GM23338 (cell line): ENCODE measurements at regions not wholly inside any gene's neighbourhood (a gene's known extent, or its start where the extent isn't known, plus 50 kb on each side); places are given as distances from the start of the nearest gene placed in this dataset.

ENCODE experiments used
- ATAC-seq: fragments of 200-7000 bp; cut with Tn5 transposase; 3 replicates; pipeline ENCODE4 v1.9.1; 2020
- DNase-seq: peaks from one replicate; pipeline ENCODE4 v3.0.0-alpha.2; 2015; ENCODE audit warnings: low spot score
- H2AFZ ChIP-seq: fragments of 200-600 bp; sonication (generic); 2 replicates; pipeline ENCODE4 v1.8.0; 2016; ENCODE audit warnings: antibody characterized with exemption, mild to moderate bottlenecking, moderate library complexity
- H3F3A ChIP-seq: fragments of 200-600 bp; sonication (generic); replicated peaks from 2 replicates; pipeline ENCODE4 v1.8.0; 2017; ENCODE audit warnings: antibody characterized with exemption, mixed run types, low read depth
- H3K27ac ChIP-seq: fragments of 200-600 bp; sonication (generic); 2 replicates; pipeline ENCODE4 v1.6.1; 2016; ENCODE audit warnings: low read depth
- H3K27me3 ChIP-seq: fragments of 200-600 bp; sonication (generic); 2 replicates; pipeline ENCODE4 v1.8.0; 2016; ENCODE audit warnings: mild to moderate bottlenecking, mixed run types, moderate library complexity; ENCODE audit not compliant: insufficient read depth
- H3K36me3 ChIP-seq: fragments of 200-600 bp; sonication (generic); 2 replicates; pipeline ENCODE4 v1.8.0; 2016; ENCODE audit warnings: mild to moderate bottlenecking; ENCODE audit not compliant: insufficient read depth
- H3K4me1 ChIP-seq: fragments of 200-600 bp; sonication (generic); 2 replicates; pipeline ENCODE4 v1.8.0; 2016; ENCODE audit warnings: mild to moderate bottlenecking, moderate library complexity; ENCODE audit not compliant: insufficient read depth
- H3K4me2 ChIP-seq: fragments of 200-600 bp; sonication (generic); 2 replicates; pipeline ENCODE4 v1.7.1; 2017; ENCODE audit warnings: mixed run types
- H3K4me3 ChIP-seq: fragments of 200-600 bp; sonication (generic); 2 replicates; pipeline ENCODE4 v1.6.1; 2016; ENCODE audit warnings: mixed run types
- H3K79me2 ChIP-seq: fragments of 200-600 bp; sonication (generic); replicated peaks from 2 replicates; pipeline ENCODE4 v1.8.0; 2017; ENCODE audit warnings: mild to moderate bottlenecking; ENCODE audit not compliant: insufficient read depth
- H3K9me2 ChIP-seq: fragments of 200-600 bp; sonication (generic); 2 replicates; pipeline ENCODE4 v1.8.0; 2017; ENCODE audit not compliant: insufficient read depth
- H4K20me1 ChIP-seq: fragments of 200-600 bp; sonication (generic); replicated peaks from 2 replicates; pipeline ENCODE4 v1.8.0; 2017; ENCODE audit warnings: mild to moderate bottlenecking; ENCODE audit not compliant: insufficient read depth
- H3K27ac Mint-ChIP-seq: 2 replicates; pipeline ENCODE4 v1.8.0; 2020; ENCODE audit warnings: inconsistent platforms, mild to moderate bottlenecking, moderate library complexity, mixed read lengths
- H3K27me3 Mint-ChIP-seq: 3 replicates; pipeline ENCODE4 v1.8.0; 2022; ENCODE audit warnings: low read depth, mild to moderate bottlenecking, moderate library complexity, mixed read lengths, inconsistent platforms; ENCODE audit not compliant: insufficient read depth, poor library complexity
- H3K36me3 Mint-ChIP-seq: 3 replicates; pipeline ENCODE4 v1.8.0; 2021; ENCODE audit warnings: low read depth, mild to moderate bottlenecking, inconsistent platforms, moderate library complexity, mixed read lengths
- H3K4me1 Mint-ChIP-seq: 3 replicates; pipeline ENCODE4 v1.8.0; 2020; ENCODE audit warnings: mild to moderate bottlenecking, inconsistent platforms, mixed read lengths
- H3K4me3 Mint-ChIP-seq: 3 replicates; pipeline ENCODE4 v1.8.0; 2021; ENCODE audit warnings: moderate library complexity, mild to moderate bottlenecking, inconsistent platforms, mixed read lengths
- H3K9me3 Mint-ChIP-seq: 3 replicates; pipeline ENCODE4 v1.8.0; 2020; ENCODE audit warnings: moderate library complexity, mild to moderate bottlenecking, inconsistent platforms, mixed read lengths
- CREB1 ChIP-seq: fragments of 250-450 bp; sonication (Bioruptor Pico); IDR thresholded peaks from 2 replicates; pipeline ENCODE4 v1.5.0; 2020; ENCODE audit warnings: low read depth, mild to moderate bottlenecking, moderate library complexity
- CTCF ChIP-seq, 2 experiments: fragments of 200-600 bp in 1 of 2; sonication (generic) in 1 of 2; conservative IDR thresholded peaks; 2 replicates each; pipeline versions ENCODE4 v1.5.1 to v1.6.1; 2016 to 2017; ENCODE audit warnings: antibody characterized with exemption in 2 of 2, low read depth in 2 of 2, mild to moderate bottlenecking in 2 of 2, moderate library complexity in 1 of 2
- ETS1 ChIP-seq: IDR thresholded peaks from 2 replicates; pipeline ENCODE4 v1.6.1; 2016; ENCODE audit warnings: antibody characterized with exemption
- EZH2phosphoT487 ChIP-seq: fragments of 200-600 bp; sonication (generic); IDR thresholded peaks from one replicate; pipeline ENCODE4 v1.8.1; 2018; ENCODE audit warnings: antibody characterized with exemption; ENCODE audit not compliant: unreplicated experiment
- JUNB ChIP-seq: IDR thresholded peaks from one replicate; pipeline ENCODE4 v1.6.1; 2016; ENCODE audit warnings: antibody characterized with exemption; ENCODE audit not compliant: unreplicated experiment
- NANOG ChIP-seq: IDR thresholded peaks from 2 replicates; pipeline ENCODE4 v1.6.1; 2016; ENCODE audit warnings: antibody characterized with exemption, borderline replicate concordance
- POLR2AphosphoS5 ChIP-seq: IDR thresholded peaks from 2 replicates; pipeline ENCODE4 v1.6.1; 2016; ENCODE audit warnings: antibody characterized with exemption, low read depth
- ZNF114 ChIP-seq: fragments of 250-450 bp; sonication (Bioruptor Pico); IDR thresholded peaks from 2 replicates; pipeline ENCODE4 v1.5.0; 2020; ENCODE audit warnings: mild to moderate bottlenecking, moderate library complexity
- ZNF331 ChIP-seq: fragments of 250-450 bp; sonication (Bioruptor Pico); IDR thresholded peaks from 2 replicates; pipeline ENCODE4 v1.5.0; 2020; ENCODE audit warnings: low read depth, mild to moderate bottlenecking, moderate library complexity
- ZNF462 ChIP-seq: fragments of 250-450 bp; sonication (Bioruptor Pico); IDR thresholded peaks from 2 replicates; pipeline ENCODE4 v1.5.0; 2020; ENCODE audit warnings: mild to moderate bottlenecking, moderate library complexity

- H3K36me3 Mint-ChIP-seq: no peaks in the 10 kb centered on the region
- peak; percentile 99 for ATAC-seq
- peaks cover 3% of the 10 kb centered on the region; the same call in 1 of the 3 replicates for H3K4me1 Mint-ChIP-seq
- Histone ChIP-seq H3K27ac (no peak overlapping the region), H3K4me2 (no peak overlapping the region), H2AFZ (no peak overlapping the region), H3K36me3 (no peaks in the 10 kb centered on the region), H3F3A (no peaks in the 10 kb centered on the region), H3K79me2 (no peaks in the 10 kb centered on the region), H3K27me3 (no peaks in the 10 kb centered on the region), H3K4me3 (no peak overlapping the region), H3K4me1 (no peaks in the 10 kb centered on the region), H4K20me1 (no peaks in the 10 kb centered on the region), H3K9me2 (no peaks in the 10 kb centered on the region)
- peak; percentile 82 for DNase-seq
- no peak overlapping the region for H3K27ac Mint-ChIP-seq
- H3K27me3 Mint-ChIP-seq: no peaks in the 10 kb centered on the region
- H3K4me3 Mint-ChIP-seq: no peak overlapping the region
- TF ChIP-seq JUNB (no peak), CREB1 (CRISPR knock-in tag) (no peak), CTCF (conservative IDR thresholded peaks at IDR 0.05; ENCODE audit: low read depth in 2 of 2) (peak; percentile 76 to 81)
- H3K9me3 Mint-ChIP-seq: no peaks in the 10 kb centered on the region
These were observed 132.8 kb upstream of the SLC24A5 start for GRCh38 chr15:47987908-47988532.

- no peaks in the 10 kb centered on the region for H4K20me1 ChIP-seq
- H3K27ac ChIP-seq: no peak overlapping the region
- H3F3A ChIP-seq: no peaks in the 10 kb centered on the region
- H3K79me2 ChIP-seq: no peaks in the 10 kb centered on the region
- no peak overlapping the region for H3K4me3 ChIP-seq
- Mint-ChIP-seq H3K27me3 (no peaks in the 10 kb centered on the region), H3K9me3 (no peaks in the 10 kb centered on the region), H3K4me3 (no peak overlapping the region), H3K27ac (no peak overlapping the region), H3K36me3 (no peaks in the 10 kb centered on the region), H3K4me1 (peaks cover 3% of the 10 kb centered on the region; the same call in 1 of the 3 replicates)
- no peak overlapping the region for H3K4me2 ChIP-seq
- no peak overlapping the region for H2AFZ ChIP-seq
- peak; percentile 83 for ATAC-seq
- no peaks in the 10 kb centered on the region for H3K27me3 ChIP-seq
- TF ChIP-seq ZNF114 (CRISPR knock-in tag) (no peak), ZNF462 (no peak), CREB1 (CRISPR knock-in tag) (no peak), NANOG (no peak), POLR2AphosphoS5 (no peak), EZH2phosphoT487 (no peak), ZNF331 (CRISPR knock-in tag) (no peak), ETS1 (no peak), CTCF (conservative IDR thresholded peaks at IDR 0.05; ENCODE audit: low read depth in 2 of 2) (peak in 1 of 2 experiments; percentile 61; a peak in 3 of 4 replicates)
- no peaks in the 10 kb centered on the region for H3K36me3 ChIP-seq
- peak; percentile 7 for DNase-seq
- H3K4me1 ChIP-seq: no peaks in the 10 kb centered on the region
- H3K9me2 ChIP-seq: no peaks in the 10 kb centered on the region
These were observed 132.2 kb upstream of the SLC24A5 start for GRCh38 chr15:47988564-47988963.
